Hepatic stellate cell (primary cell): ENCODE measurements at regions not wholly inside any gene's neighbourhood (a gene's known extent, or its start where the extent isn't known, plus 50 kb on each side); places are given as distances from the start of the nearest gene placed in this dataset.

Experiments used
- DNase-seq: peaks from one replicate; pipeline ENCODE4 v3.0.0; 2011; ENCODE audit warnings: low spot score

GRCh38 chr5:125138266-125138665, 391.8 kb upstream of the ZNF608 start:
- no peak for DNase-seq

- DNase-seq = no peak
These were observed 393.2 kb upstream of the ZNF608 start for GRCh38 chr5:125139590-125139989.

GRCh38 chr5:125140220-125140619, 393.8 kb upstream of the ZNF608 start:
- no peak for DNase-seq

DNA sequence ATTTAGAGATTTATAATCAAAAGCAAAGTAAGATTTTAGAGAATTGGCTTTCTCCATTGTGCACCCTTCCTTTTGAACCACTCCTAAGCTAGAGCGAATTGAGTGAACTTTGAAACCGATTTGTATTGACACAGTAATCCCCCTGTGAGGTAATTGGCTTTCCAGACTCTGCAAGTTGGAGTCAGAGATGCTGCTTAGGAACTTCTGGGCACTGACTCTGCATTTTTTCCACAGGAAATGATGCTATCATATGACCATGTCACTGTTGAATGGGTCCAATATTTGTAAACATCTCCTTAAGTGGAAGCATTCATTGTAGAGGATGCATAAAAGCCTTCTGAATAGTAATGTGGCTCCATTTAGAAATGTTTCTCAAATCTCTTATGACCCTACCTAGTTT, 394.4 kb upstream of the ZNF608 start:
- no peak for DNase-seq

GRCh38 chr5:125142458-125142857, 396.0 kb upstream of the ZNF608 start:
- no peak for DNase-seq

DNA sequence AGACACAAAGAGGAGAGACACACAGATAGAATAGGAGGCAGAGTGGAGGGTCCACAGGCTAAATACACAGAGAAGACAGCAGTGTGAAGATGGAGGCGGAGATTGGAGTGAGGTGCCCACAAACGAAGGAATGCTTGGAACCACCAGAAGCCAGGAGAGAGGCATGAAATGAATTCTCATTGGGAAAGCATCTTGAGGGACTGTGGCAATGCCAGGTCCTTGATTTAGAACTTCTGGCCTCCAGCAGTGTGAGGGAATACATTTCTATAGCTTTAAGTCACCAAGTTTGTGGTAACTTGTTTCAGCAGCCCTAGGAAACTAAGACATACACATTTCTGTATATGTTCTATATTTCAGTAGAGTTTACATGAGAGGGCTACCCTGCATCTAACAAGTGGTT, 396.6 kb upstream of the ZNF608 start:
- DNase-seq = no peak

- no peak for DNase-seq
These were observed 401.6 kb upstream of the ZNF608 start for GRCh38 chr5:125148076-125148475.

DNA sequence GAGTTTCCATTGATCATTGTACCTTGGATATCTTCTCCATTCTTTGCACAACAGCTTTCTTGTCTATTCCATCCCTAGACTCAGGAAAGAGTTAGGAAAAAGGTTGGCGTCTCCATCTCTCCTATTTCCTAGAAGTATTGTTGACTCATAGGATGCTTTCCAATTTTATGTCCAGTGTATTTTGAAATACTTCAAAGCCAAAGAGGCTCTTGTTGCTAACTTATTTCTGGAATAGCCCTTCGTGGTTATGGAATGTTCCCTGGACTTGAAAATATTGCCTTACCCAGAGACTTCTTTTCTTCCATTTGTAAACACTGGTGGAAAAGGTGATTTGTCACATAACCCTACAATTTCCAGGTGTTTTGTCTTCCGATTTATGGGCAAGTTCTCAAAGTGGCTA, 402.3 kb upstream of the ZNF608 start:
- no peak for DNase-seq

DNA sequence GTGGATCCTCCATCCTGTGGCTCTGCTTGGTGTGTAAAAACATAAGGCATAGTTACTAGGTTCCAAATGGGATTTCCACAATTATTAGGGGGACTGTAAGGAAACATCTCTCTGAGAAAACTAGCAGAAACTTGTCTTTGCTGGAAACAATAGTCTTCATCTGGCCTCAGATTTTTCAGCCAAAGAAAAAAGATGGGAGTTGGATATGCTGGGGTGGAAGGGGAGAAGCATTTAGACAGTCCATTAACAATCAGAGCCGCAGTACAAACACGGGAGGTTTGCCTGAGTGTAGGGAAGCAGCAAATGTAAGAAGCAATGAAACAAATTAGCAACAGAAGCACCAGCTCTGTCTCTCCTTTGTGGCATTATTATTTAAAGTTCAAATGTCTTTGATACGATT, 402.7 kb upstream of the ZNF608 start:
- no peak for DNase-seq

DNA sequence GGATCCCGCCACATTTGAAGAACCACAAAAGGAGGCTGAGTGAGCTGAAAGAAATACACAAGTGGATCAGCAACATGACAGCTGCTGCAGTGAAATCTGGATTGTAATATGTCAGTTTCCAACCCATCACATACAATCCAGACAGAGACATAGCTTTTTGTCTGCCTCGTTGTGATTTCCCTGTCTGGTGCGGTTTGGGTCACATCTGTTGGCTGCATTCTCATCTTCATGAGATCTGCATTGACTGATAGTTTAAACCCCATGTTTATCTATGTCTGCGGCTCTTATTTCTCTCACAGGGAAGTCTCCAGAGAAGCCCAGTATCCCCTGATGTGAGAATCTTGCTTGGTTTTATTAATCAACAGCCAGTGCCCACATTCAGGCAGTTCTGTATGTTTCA, 403.1 kb upstream of the ZNF608 start:
- no peak for DNase-seq

DNA sequence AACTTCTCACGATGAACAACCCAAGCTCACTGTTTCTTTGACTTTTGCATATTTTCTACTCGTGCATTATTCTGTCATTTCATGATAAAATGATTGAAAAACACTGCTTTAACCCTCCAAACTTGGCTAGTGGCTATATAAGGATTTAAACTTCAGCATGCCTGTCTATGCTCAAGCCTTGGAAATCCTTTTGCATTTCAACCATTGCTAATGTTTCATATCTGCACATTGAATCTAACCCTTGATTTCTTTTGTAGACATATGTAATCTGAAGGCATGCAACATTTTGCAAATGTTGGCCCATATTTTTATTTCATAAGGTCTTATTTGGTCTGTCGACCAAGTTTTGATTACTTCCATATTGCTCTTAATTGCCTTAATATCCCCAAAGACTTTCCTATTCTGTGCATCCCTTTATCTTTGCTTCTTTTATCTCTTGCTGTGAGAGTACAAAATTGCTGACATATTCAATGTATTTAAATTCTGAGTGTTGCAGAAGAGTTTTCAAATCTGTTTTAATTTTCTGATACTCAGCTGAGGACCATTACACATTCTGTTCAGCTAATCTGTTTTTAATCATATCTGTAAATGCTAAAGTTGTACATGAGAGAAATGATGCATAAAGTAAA, 403.7 kb upstream of the ZNF608 start:
- no peak for DNase-seq

- no peak for DNase-seq
These were observed 404.9 kb upstream of the ZNF608 start for GRCh38 chr5:125151150-125151900.

DNA sequence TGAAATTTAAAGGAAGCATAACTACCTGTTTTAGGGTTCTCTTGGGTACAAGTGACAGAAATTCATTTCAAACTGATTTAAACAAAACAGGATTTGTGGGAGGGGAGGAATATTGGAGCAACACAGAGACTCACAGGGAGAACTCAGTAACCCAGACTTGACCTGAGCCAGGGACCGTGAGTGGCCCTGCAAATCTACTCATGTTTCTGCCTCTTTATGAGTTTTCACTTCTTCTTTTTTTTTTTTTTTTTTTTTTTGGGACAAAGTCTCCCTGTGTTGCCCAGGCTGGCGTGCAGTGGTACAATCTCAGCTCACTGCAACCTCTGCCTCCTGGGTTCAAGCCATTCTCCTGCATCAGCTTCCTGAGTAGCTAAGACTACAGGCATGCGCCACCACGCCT, 405.6 kb upstream of the ZNF608 start:
- DNase-seq = no peak

DNA sequence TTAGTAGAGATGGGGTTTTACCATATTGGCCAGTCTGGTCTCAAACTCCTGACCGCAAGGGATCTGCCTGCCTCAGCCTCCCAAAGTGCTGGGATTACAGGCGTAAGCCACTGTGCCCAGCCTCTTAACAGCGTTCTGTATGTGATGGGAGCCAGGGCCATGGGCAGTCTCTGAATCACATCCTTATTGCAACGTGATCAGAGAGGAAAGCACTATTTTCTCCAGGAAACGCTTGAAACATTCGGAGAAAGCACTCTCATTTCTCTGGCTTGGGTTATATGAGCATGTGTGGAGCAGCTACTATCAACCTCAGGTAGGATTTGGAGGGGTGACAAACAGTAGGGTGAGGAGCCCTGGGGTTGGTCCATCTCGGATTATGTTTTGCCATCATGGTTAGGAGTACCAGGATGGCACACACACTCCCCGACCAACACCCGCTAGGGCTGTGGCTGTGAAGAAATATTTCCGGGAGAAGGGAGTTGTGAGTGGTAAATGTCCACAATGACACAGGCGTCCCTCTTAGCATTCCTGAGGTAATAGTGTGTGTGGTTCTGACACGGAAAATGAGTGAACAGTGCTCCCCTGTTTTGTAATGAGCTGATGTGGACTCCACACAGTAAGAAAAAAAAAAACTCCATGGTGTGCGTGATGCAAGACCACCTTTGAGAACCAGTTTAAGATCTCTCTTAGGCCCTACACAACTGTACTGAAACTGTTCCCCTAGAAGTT, 406.2 kb upstream of the ZNF608 start:
- DNase-seq = no peak

- no peak for DNase-seq
These were observed 406.8 kb upstream of the ZNF608 start for GRCh38 chr5:125153231-125153630.

GRCh38 chr5:125154301-125155110, 408.1 kb upstream of the ZNF608 start:
- DNase-seq = no peak

- DNase-seq = no peak
These were observed 414.5 kb upstream of the ZNF608 start for GRCh38 chr5:125160787-125161502.

DNA sequence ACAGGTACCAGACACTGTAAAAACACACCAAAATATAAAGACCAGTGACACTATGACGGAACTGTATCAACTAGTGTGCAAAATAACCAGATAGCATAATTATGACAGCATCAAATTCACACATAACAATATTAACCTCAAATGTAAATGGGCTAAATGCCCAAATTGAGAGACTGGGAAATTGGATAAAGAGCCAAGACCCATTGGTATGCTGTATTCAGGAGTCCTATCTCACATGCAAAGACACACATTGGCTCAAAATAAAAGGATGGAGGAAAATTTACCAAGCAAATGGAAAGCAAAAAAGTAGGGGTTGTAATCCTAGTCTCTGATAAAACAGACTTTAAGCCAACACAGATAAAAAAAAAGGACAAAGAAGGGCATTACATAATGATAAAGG, 416.3 kb upstream of the ZNF608 start:
- no peak for DNase-seq

DNA sequence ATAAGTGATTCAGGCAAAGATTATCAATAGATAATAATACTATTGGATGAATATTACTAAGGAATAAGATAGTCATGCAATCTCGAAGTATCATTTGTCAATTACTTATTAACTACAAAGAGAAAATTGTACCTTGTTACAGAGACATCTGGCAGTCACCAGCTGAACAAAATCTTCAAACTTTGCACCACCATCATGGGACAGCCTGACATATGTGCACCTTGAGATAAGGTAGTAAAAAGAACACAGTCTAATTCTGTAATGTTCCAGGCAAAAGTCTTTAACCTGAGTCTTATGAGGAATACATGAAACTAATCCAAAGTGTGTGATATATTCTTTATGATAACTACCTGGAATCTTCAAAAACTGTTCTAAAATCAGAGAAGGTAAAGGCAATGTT, 423.0 kb upstream of the ZNF608 start:
- DNase-seq = no peak

- DNase-seq = no peak
These were observed 425.2 kb upstream of the ZNF608 start for GRCh38 chr5:125171641-125172040.

DNA sequence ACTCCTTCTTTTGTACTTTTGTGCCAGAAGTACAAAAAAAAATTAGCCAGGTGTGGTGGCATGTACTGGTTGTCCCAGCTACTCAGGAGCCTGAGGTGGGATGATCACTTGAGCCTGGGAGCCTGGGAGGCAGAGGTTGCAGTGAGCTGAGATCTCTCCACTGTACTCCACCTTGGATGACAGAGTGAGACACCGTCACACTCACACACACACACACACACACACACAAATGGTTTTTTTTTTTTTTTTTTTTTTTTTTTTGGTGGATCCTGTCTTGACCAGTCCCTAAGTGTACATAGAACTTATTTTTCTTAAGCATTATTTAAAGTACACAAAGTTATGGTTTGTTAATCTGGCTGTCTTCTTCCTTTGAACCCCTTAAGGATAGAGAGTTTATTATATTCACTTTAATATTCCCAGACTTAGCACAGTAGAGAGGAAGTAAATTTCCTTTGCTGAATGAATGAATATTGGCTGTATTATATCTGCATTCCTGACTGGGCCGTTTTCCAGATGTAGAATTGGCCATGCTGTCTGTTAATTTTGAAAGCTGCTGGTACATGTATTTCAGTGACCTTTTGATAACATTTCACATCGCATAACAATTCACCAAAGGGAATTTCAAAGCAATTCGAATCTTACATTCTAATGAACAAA, 429.0 kb upstream of the ZNF608 start:
- no peak for DNase-seq
